ENCODE measurements at regions not wholly inside any gene's neighbourhood (a gene's known extent, or its start where the extent isn't known, plus 50 kb on each side); places are given as distances from the start of the nearest gene placed in this dataset.

DNA sequence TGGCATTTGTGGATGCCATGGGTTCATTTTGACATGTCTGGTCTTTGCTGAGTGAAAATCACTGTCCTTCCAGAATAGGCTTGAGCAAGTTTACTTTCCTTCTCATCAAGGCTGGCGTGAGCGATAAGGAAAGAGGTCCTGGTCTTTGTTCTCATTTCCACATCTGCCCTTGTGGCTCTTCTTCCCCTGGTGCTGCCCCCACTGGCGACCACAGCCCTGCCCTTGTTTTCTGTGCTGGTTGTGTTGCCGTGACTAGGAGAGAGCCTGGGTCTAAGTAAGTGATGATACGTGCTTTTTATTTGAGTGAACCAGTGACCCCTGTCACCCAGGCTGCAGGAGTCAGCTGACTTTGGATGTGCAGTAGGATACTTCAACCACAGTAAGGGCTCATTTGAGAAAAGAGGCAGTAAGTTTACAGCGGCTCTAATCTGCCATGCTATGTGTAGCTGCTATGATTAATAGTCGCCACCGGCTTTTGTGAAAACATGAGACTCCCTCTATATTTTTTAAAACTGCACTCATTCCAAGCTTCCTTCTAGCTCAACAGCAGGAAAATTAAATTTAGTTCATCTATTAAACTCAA lies 441.7 kb downstream of the RNF144A start:
- TF ChIP-seq POLR2A (IDR thresholded peaks at IDR 0.05; ENCODE audit: low read depth, low read length), result no peak
- TF ChIP-seq TAF1 (IDR thresholded peaks at IDR 0.05; ENCODE audit: low read depth, low read length), result no peak
- no peak for TF ChIP-seq POLR2AphosphoS5 (IDR thresholded peaks at IDR 0.05; ENCODE audit: low read depth, low read length)
- TF ChIP-seq PAX5 (IDR thresholded peaks at IDR 0.05; ENCODE audit: insufficient read depth, low read length, severe bottlenecking), result no peak
- TF ChIP-seq SPI1 (IDR thresholded peaks at IDR 0.05; ENCODE audit: low read depth, low read length), result no peak

Measured in GM12891 (cell line).